Sigmoid colon (tissue), 4 donors: ENCODE measurements at regions not wholly inside any gene's neighbourhood (a gene's known extent, or its start where the extent isn't known, plus 50 kb on each side); places are given as distances from the start of the nearest gene placed in this dataset.
"Not testable (repeated sequence)": the region's sequence is repeated elsewhere in the genome, so short reads cannot be mapped to it uniquely, and the experiment has no call there.

ENCODE experiments used
- CTCF ChIP-seq, 4 experiments: fragments of 450-650 bp in 3 of 4; fragments of 200-600 bp in 1 of 4; IDR thresholded peaks; one replicate each; pipeline ENCODE4 v1.5.1; 2016 to 2019; ENCODE audit warnings: antibody characterized with exemption in 4 of 4, mild to moderate bottlenecking in 3 of 4, moderate library complexity in 2 of 4
- EP300 ChIP-seq, 4 donors: sonication (generic); formaldehyde crosslinking; IDR thresholded peaks; one replicate each; pipeline ENCODE4 v1.6.1; 2017; ENCODE audit warnings: antibody characterized with exemption in 4 of 4
- POLR2A ChIP-seq, 2 donors: fragments of 450-650 bp; IDR thresholded peaks; one replicate each; pipeline ENCODE4 v1.6.1; 2016; ENCODE audit warnings: antibody characterized with exemption in 2 of 2, mild to moderate bottlenecking in 2 of 2, moderate library complexity in 2 of 2
- POLR2AphosphoS5 ChIP-seq, 4 donors: sonication (generic); formaldehyde crosslinking; IDR thresholded peaks; one replicate each; pipeline ENCODE4 v1.6.1; 2017; ENCODE audit warnings: antibody characterized with exemption in 4 of 4

- TF ChIP-seq CTCF, POLR2A, POLR2AphosphoS5, EP300 (IDR thresholded peaks at IDR 0.05): not testable (repeated sequence)
These were observed 4751.6 kb upstream of the OR11H1 start for GRCh38 chr22:10776358-10776729.
